ENCODE measurements at regions not wholly inside any gene's neighbourhood (a gene's known extent, or its start where the extent isn't known, plus 50 kb on each side); places are given as distances from the start of the nearest gene placed in this dataset.

DNA sequence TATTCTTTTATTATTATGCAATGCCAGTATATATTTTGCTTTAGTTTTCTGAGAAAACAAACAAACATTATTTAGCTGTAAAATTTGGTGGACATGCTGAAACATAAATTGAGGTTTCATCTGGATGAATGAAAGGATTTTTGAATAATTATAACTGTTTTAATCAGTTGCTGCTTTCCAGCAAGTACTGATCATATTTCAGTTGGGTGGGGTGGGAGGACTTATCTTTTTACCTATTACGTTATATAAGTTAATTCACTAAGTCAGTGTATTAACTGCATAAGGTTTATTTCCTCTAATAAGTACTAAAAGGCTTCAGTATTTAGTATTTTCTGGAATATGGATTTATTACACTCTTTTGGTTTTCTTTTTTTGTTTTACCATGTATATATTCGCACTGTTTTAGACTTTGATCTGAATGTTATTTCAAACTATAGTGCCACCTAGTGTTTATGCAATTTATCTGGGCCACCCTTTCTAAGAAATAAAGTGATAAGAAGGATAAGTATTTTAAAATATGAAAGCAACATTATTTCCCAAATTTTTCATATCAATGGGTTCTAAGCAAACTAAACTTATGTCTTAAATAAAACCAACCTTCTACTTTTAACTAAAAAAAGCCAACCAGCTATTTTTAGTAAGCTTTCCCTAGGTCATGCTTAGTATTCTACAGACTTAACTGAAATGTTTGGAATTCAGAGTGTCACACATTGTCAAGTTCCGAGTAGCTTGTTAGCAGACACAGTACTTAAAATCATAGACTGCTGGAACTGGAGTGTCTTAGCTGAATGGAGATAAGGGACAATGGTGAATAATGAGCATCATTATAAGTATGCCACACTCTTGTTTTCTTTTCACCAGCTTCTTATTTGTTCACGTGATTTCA lies 105.4 kb upstream of the MCHR2 start:
- ChIA-PET SMC1A (ENCODE audit: uncharacterized antibody, unreplicated experiment) (interaction anchor here (1.1 to 6.5 kb wide), 7 partner anchors 10 to 366 kb away, joined by 3 to 53 read pairs (median 4); partner anchors contain the start of gene SIM1), RAD21 (ENCODE audit: unreplicated experiment) (interaction anchor here (1.0 to 5.9 kb wide), 4 partner anchors 18 to 231 kb away, joined by 3 to 38 read pairs (median 18); no protein-coding TSS in a partner anchor), CTCF (interaction anchor here (0.6 to 6.6 kb wide), 23 partner anchors 9 to 769 kb away, joined by 3 to 104 read pairs (median 4); no protein-coding TSS in a partner anchor), POLR2A (no interaction called here)
- ATAC-seq (peak; percentile 66), DNase-seq (ENCODE audit: low read depth, low spot score) (no peak), FAIRE-seq (no peak)
- H2AFZ ChIP-seq (ENCODE audit: control insufficient read depth, low read depth, low read length), result no peak overlapping the region
- TF ChIP-seq SMC3 (IDR thresholded peaks at IDR 0.05; ENCODE audit: borderline replicate concordance, low read length), result peak; percentile 53; the same call in 1 of the 2 replicates
- peak; percentile 42; the same call in 1 of the 2 replicates for TF ChIP-seq RAD21 (IDR thresholded peaks at IDR 0.05; ENCODE audit: insufficient read depth, low read depth, low read length)
- TF ChIP-seq, protein P1, sequence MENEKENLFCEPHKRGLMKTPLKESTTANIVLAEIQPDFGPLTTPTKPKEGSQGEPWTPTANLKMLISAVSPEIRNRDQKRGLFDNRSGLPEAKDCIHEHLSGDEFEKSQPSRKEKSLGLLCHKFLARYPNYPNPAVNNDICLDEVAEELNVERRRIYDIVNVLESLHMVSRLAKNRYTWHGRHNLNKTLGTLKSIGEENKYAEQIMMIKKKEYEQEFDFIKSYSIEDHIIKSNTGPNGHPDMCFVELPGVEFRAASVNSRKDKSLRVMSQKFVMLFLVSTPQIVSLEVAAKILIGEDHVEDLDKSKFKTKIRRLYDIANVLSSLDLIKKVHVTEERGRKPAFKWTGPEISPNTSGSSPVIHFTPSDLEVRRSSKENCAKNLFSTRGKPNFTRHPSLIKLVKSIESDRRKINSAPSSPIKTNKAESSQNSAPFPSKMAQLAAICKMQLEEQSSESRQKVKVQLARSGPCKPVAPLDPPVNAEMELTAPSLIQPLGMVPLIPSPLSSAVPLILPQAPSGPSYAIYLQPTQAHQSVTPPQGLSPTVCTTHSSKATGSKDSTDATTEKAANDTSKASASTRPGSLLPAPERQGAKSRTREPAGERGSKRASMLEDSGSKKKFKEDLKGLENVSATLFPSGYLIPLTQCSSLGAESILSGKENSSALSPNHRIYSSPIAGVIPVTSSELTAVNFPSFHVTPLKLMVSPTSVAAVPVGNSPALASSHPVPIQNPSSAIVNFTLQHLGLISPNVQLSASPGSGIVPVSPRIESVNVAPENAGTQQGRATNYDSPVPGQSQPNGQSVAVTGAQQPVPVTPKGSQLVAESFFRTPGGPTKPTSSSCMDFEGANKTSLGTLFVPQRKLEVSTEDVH (IDR thresholded peaks at IDR 0.05; ENCODE audit: low read depth, partially characterized antibody), result no peak
- TF ChIP-seq, protein P2, sequence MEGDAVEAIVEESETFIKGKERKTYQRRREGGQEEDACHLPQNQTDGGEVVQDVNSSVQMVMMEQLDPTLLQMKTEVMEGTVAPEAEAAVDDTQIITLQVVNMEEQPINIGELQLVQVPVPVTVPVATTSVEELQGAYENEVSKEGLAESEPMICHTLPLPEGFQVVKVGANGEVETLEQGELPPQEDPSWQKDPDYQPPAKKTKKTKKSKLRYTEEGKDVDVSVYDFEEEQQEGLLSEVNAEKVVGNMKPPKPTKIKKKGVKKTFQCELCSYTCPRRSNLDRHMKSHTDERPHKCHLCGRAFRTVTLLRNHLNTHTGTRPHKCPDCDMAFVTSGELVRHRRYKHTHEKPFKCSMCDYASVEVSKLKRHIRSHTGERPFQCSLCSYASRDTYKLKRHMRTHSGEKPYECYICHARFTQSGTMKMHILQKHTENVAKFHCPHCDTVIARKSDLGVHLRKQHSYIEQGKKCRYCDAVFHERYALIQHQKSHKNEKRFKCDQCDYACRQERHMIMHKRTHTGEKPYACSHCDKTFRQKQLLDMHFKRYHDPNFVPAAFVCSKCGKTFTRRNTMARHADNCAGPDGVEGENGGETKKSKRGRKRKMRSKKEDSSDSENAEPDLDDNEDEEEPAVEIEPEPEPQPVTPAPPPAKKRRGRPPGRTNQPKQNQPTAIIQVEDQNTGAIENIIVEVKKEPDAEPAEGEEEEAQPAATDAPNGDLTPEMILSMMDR (IDR thresholded peaks at IDR 0.05 in 2 of 3, conservative IDR thresholded peaks at IDR 0.05 in 1 of 3; ENCODE audit: control insufficient read depth in 2 of 3, extremely low read depth in 1 of 3, insufficient read depth in 1 of 3, low read depth in 3 of 3, low read length in 3 of 3), result peak in 2 of 3 experiments; percentile 23 to 45; a peak in 4 of 6 replicates
- H3K27me3 ChIP-seq (replicated peaks in 1 of 2; ENCODE audit: control insufficient read depth in 2 of 2, insufficient read depth in 2 of 2, low read length in 1 of 2), result no peaks in the 10 kb centered on the region
- 19% methylated on average over 4 of the region's 4 CpGs for WGBS (ENCODE audit: insufficient coverage, insufficient replicate concordance, low lambda C conversion rate, missing lambda C conversion rate)
- H3K4me1 ChIP-seq (ENCODE audit: control insufficient read depth, insufficient read depth, low read length), result no peaks in the 10 kb centered on the region
- no peaks in the 10 kb centered on the region for H3K36me3 ChIP-seq (ENCODE audit: control insufficient read depth in 2 of 2, insufficient read depth in 2 of 2, low read length in 1 of 2)
- H3K79me2 ChIP-seq (ENCODE audit: control insufficient read depth, insufficient read depth, low read length), result no peaks in the 10 kb centered on the region
- no peaks in the 10 kb centered on the region for H4K20me1 ChIP-seq (ENCODE audit: control insufficient read depth, insufficient read depth)
- no peak overlapping the region for H3K27ac ChIP-seq (ENCODE audit: control insufficient read depth, insufficient read depth)
- in situ Hi-C loops (cut with MboI) (loop anchor here (5.0 kb wide), 1 partner anchor 232 kb away; no protein-coding TSS in a partner anchor), intact Hi-C loops (cut with micrococcal nuclease; ENCODE audit: unreplicated experiment) (loop anchor here (1.0 to 10.0 kb wide), 3 partner anchors 97 to 1125 kb away; no protein-coding TSS in a partner anchor)
- no peaks in the 10 kb centered on the region for H3K9me3 ChIP-seq (replicated peaks; ENCODE audit: control insufficient read depth, insufficient read depth, low read length)
- no peak overlapping the region for H3K4me2 ChIP-seq (ENCODE audit: control insufficient read depth, insufficient read depth)
- H3K9ac ChIP-seq (ENCODE audit: control insufficient read depth, insufficient read depth, low read length), result no peak overlapping the region
- no TSS peak for BruUV-seq (replicated peaks)
- H3K4me3 ChIP-seq, result no peak overlapping the region

All from GM12878 (cell line).